T-helper 2 cell treated with Interferon-gamma antibody and Interleukin-4, amounts not matched to agents 100 ng/mL and 5 ng/mL, for 36 hours (primary cell): ENCODE measurements at regions not wholly inside any gene's neighbourhood (a gene's known extent, or its start where the extent isn't known, plus 50 kb on each side); places are given as distances from the start of the nearest gene placed in this dataset.
"Not testable (repeated sequence)": the region's sequence is repeated elsewhere in the genome, so short reads cannot be mapped to it uniquely, and the experiment has no call there.

ENCODE experiments used
- intact Hi-C: fragments of 100-400 bp; cut with micrococcal nuclease; formaldehyde crosslinking; loops from one replicate; pipeline ENCODE4 v1.15.1; 2023

DNA sequence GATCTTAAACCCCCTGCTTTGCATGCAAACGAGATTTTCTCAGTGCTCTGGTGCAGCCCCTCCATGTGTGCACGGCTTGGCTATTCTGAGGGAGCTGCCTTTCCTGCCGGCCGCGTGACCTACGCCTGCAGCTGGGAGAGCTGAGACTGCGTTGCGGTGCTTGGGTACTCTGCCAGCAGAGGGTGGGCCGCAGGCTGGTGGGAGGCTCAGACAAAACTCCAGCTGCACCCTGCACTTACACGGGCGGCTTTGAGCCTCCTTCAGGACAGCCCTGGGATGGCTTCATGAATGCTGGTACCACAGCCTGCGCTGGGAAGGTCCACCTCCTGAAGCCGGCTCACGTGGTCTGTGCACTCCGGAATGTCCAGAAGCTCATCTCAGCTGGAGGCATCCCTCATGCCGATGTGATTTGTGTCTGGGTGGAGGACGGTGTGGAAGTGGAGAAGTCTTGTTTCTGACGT lies 223.7 kb downstream of the DLL1 start:
- intact Hi-C loops, result no loop called here

DNA sequence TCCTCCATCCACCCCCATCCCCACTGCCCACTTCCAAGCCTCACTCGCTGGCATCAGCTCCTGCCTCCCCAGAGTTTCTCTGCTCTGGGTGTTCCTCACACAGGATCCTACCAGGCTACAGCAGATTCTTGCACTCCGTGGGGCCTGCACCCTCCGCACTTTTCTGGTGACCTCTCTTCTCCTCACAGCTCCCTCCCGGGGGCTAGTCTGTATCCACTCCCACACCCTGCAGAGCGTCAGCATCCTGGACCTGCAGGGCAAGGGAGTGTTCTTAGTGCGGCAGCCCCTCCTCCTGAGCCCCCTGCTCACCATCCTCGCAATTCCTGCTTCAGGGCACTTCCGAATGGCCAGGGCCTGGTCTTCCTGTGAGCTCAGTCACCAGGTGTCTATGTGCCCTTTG lies 224.2 kb downstream of the DLL1 start:
- intact Hi-C loops, result no loop called here

GRCh38 chr6:170063851-170064602 lies 226.9 kb downstream of the DLL1 start:
- intact Hi-C loops, result no loop called here

DNA sequence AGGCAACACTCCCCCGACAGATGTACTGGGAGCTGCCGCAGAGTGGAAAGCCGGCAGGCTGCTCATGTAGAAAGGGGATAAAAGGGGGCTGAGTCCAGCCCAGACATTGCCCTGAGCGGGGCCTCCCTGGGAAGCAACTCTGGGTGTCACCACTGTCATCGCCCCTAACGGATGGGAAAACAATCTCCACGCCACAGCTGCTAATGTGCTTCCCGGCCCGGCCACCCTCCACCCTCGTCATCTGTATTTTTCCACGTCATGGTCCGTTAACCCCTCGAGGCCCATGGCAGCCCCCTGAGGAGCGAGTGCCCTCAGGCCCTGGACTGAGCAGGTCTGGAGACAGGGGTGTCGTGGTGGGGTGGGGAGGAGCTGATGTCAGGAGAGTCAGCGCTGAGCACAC lies 227.4 kb downstream of the DLL1 start:
- intact Hi-C loops, result no loop called here

DNA sequence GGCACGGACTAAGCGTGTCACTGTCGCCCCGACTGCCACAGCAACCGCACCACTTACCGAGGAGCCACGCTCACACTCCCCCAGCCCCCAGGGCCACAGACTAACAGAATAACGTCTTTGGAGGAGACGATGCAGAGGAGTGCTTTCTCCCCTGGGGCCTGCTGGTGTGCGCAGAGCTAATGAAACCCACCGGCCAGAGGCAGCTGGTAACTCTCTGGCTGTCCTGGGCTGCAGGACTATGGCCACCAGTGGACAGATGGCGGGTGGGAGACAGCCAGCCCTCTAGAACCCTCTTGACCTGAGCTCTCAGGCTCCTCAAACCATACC lies 228.0 kb downstream of the DLL1 start:
- intact Hi-C loops, result no loop called here

DNA sequence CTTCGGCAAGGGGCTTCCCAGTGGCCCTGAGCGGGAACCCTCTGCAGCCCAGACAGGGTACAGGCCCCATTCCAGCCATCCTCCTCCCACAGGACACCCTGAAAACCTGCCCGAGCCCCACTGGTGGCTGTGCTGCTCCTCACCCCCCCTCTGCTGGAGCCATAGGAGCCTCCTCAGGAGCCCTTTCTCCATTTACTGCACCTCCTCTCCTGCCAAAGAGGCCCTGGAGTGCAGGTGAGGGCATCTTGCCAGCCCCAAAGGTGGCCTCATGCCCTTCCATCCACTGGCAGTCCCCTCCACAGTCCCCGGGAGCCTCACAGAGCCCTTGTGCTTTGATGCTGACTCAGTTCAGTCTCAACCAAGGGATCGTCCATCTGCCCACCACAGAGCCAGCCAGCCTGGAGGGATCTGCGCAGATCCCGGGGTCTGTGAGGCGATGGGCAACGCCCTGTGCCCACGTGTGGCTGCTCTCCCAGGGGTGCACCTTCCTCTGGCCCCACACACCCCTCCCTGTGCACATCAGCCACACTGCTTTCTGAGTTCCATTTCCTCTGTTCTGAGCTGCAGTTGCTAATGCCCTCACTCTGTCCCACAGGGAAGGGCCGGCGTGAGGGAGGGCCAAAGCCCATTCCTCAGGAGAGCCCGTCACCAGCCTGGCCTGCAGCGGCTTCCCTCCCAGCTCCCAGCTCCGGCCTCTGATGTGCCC lies 228.5 kb downstream of the DLL1 start:
- intact Hi-C loops, result no loop called here

GRCh38 chr6:170058878-170059485 lies 231.9 kb downstream of the DLL1 start:
- intact Hi-C loops, result no loop called here

GRCh38 chr6:170057961-170058877 lies 232.7 kb downstream of the DLL1 start:
- intact Hi-C loops, result no loop called here

GRCh38 chr6:170057034-170057734 lies 233.7 kb downstream of the DLL1 start:
- intact Hi-C loops, result no loop called here

DNA sequence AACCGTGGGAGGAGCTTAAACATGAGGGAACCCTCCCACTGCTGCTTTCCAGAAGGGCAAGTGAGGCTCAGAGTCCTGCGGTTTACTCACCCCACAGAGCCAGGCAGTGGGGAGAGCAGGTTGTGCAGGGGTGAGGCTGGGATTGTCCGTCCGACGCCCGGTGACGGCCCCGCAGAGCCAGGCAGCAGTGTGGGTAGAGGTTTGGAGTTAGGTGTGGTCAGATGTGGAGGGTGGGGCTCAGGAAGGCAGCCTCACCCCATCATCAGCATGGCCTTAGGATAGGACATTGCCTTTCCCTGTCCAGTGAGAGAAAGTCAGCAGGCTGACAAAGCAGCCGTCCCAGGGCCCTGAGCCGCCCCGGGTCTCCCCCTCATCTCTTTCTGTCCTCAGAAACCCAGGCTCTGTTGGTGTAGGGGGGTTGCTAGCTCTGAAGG lies 234.6 kb downstream of the DLL1 start:
- intact Hi-C loops, result no loop called here

- intact Hi-C loops, result not testable (repeated sequence)
Measured at GRCh38 chr6:170055797-170056196, 235.1 kb downstream of the DLL1 start.

DNA sequence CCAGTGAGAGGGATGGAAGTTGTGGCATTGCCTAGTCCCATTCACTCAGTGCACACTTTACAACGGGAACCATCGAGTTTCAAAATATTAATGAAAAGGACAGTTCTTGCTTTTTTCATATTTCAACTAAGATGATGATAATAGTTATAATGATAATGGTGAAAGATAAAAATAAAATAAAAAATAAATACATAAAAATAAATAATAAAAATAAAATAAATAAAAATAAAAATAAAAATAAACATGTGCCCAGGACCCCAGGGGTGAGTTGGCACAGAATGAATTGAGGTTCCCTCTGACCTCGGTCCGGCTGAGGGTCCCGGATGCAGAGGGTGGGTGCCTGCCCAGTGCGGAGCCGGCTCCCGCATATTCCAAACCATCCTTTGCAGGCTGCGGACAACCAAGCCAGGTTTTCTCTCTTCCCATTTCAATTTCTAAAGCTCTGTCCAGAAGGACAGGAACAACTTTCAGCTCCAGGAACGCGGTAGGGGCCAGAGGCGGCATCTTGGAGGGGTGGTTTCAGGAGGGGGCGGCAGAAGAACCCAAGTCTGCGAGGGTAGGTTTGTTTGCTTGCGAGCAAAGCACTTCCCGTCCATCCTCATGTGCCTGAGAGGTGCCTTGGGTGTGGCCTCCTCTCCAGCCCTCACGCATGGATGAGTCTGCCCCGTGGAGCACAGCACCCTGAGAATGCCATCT lies 236.8 kb downstream of the DLL1 start:
- intact Hi-C loops, result no loop called here

GRCh38 chr6:170052991-170053821 lies 237.7 kb downstream of the DLL1 start:
- intact Hi-C loops, result no loop called here

DNA sequence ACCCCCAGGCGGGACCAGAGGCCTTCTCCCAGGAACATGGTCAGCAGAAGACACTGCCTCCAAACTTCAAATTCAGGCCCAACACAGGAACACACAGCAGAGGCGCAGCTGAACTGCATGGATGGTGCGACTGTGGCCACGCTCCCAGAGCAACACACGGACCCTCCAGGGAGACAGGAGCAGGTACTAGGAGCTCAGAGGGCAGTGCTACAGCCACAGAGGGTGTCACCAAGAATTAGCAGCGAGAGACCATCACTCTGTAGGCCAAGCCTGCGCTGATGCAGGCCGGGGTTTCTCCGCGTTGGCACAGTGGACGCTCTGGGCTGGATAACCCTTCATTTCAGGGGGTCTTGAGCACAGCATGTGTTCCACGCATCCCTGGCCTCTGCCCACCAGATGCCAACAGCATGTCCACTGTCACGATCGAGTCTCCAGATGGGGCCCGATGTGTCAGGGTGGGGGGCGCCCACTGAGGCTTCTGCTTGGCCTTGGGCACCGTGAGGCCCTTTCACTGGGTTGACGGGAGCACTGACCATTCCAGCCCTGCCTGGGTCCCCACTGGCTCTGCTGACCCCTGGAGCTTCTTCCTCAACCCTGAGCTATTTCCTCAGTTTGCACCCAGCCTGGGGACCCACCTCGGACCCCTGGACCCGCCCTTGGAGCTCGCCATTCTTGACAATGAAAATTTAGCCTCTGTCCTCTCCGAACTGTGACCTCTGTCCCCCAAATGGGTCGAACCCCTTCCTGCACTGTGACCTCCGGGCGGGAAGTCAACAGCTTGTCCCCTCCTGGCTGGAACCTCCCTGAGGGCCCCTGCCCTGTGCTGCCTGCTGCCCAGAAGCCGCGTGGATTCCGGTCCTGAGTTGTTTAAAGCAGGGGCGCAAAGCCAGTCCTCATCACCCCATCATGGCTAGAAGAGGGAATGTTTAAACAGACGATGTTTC lies 239.4 kb downstream of the DLL1 start:
- intact Hi-C loops, result no loop called here

DNA sequence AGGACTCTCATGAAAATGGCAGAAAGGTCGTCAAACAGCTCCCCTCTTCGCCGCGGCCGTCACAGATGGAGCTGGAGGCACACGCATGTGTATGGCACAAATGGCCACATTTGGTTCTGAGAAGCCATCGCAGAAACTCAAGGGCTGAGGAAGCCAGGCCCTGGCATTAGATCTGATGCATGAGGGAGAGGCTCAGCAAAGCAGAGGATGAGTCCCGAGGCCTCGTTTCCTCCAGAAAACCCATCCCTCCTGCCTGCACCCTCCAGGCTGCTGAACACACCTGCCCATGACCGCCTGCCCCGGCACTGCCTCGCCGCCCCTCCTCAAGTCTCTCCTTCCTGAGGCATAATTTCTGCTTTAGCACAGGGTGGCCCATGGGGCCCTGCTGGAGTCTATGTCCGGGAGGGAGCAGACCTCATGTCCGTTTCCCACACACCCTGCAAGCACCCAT lies 240.3 kb downstream of the DLL1 start:
- intact Hi-C loops, result no loop called here

DNA sequence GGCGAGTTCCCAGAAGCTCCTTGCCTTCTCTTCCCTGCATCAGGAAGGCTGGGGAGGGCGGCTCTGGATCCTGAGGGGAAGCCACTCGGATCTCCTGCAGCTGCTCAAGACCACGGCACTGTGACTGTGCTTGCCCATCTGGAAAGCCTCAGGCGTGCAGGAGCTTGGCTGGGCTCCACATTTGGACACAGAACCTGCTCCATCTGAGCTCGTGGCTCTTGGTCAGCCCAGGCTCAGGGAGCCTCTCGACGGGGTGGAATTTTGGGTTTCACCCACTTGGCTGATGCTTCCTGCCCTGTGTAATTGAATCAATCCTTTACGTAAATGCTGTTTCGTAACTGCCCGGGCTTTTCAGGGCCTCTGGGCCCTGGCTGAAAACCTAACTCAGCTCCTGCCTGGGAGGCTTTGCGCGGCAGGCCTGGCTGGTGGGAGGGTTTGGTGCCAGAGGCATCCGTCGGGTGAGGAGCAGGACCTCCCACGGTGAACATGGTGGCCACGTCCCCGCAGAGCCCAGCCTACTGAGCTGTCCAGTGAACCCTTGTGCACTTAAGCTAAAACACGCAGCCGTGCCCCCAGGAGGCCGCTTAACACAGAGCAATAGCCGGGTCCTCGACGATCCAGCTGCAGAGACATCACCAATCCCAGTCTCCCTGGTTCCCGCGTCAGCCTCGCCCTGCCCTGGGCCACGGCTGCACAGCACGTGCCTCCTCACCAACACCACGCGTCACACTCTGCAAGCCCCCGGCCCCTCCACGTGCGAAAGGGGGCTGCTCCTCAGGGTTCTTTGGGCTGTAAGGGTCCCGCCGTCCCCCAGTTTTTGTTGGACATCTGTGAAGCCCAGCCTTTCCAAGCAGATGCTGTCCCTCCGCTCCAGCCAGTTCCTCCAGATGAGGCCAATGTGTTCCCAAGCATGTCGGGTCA lies 241.0 kb downstream of the DLL1 start:
- intact Hi-C loops, result no loop called here

DNA sequence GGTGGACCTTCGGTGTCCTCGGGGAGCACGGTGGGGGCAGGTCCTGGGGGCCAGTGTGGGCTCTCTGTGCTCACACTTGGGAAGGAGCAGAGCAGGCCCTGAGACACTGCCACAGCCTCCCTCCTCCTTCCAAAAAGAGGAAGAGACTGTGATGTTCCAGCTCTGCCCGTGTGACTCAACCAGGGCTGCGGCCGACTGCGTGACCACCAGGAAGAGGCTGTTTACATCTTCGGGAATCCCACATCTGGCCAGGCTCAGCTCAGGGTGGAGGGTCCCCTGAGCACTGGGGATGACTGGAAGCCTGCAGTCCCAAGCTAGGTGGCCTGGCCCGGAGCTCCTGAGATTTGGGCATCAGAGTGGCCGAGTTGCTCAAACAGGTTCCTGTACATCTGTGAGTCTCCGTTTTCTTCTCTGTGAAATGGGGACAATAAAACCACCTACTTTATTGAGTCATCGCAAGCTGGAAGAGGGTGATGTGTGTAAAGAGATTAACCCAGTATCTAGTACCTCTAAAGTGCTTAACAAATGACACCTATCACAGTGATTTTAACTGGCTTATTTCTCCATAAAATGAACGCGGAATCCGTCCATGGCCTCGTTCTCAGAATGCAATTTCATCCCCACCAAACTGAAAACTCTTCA lies 242.1 kb downstream of the DLL1 start:
- intact Hi-C loops, result no loop called here
